CD4-positive, alpha-beta T cell (primary cell): ENCODE measurements at regions not wholly inside any gene's neighbourhood (a gene's known extent, or its start where the extent isn't known, plus 50 kb on each side); places are given as distances from the start of the nearest gene placed in this dataset.

Experiments used
- ATAC-seq: fragments of 200-7000 bp; cut with Tn5 transposase; one replicate; pipeline ENCODE4 v1.10.0; 2022; ENCODE audit warnings: mild to moderate bottlenecking; ENCODE audit not compliant: poor library complexity
- CTCF ChIA-PET: fragments of 350-600 bp; sonication (Branson Sonifier 250); formaldehyde crosslinking; loops from one replicate; lab custom pipeline; 2021; ENCODE audit warnings: antibody characterized with exemption, inconsistent platforms; lab: Charles Lee
- POLR2A ChIA-PET: fragments of 350-600 bp; sonication (Branson Sonifier 250); formaldehyde crosslinking; loops from one replicate; lab custom pipeline; 2021; ENCODE audit warnings: antibody characterized with exemption, inconsistent platforms; lab: Charles Lee
- DNase-seq, 14 experiments: peaks; one replicate each; pipeline ENCODE4 v3.0.0-alpha.2; 2013 to 2020; ENCODE audit warnings: mixed read lengths in 2 of 14
- H3K27ac ChIP-seq, 2 donors: one replicate each; pipeline versions ENCODE4 v1.5.1 to v1.7.0; 2013; ENCODE audit warnings: low read length in 2 of 2, low read depth in 1 of 2, mild to moderate bottlenecking in 1 of 2
- H3K27me3 ChIP-seq, 2 experiments: 1 replicate in 1 of 2; 2 replicates in 1 of 2; pipeline versions ENCODE4 v1.6.1 to v1.7.0; 2013; ENCODE audit warnings: low read length in 2 of 2, control low read depth in 1 of 2, mild to moderate bottlenecking in 1 of 2, moderate library complexity in 1 of 2; ENCODE audit not compliant: insufficient read depth in 2 of 2, control insufficient read depth in 1 of 2
- H3K36me3 ChIP-seq: one replicate; pipeline ENCODE4 v1.6.1; 2013; ENCODE audit warnings: low read length, control low read depth; ENCODE audit not compliant: insufficient read depth
- H3K4me1 ChIP-seq: one replicate; pipeline ENCODE4 v1.6.1; 2013; ENCODE audit warnings: low read length, control low read depth; ENCODE audit not compliant: insufficient read depth
- H3K4me3 ChIP-seq: one replicate; pipeline ENCODE4 v1.5.1; 2013; ENCODE audit warnings: mild to moderate bottlenecking, low read length, moderate library complexity
- H3K9me3 ChIP-seq, 2 experiments: 1 replicate in 1 of 2; 2 replicates in 1 of 2; pipeline versions ENCODE4 v1.6.1 to v1.7.0; 2013; ENCODE audit warnings: low read length in 2 of 2, mild to moderate bottlenecking in 2 of 2, control low read depth in 1 of 2, moderate library complexity in 1 of 2; ENCODE audit not compliant: control insufficient read depth in 1 of 2, insufficient read depth in 1 of 2
- H3K27ac Mint-ChIP-seq: one replicate; pipeline ENCODE4 v1.8.0; 2020; ENCODE audit warnings: mixed read lengths
- H3K27me3 Mint-ChIP-seq: one replicate; pipeline ENCODE4 v1.8.0; 2021; ENCODE audit warnings: mixed read lengths
- H3K36me3 Mint-ChIP-seq: one replicate; pipeline ENCODE4 v1.8.0; 2021; ENCODE audit warnings: low read depth, mixed read lengths
- H3K4me1 Mint-ChIP-seq: one replicate; pipeline ENCODE4 v1.8.0; 2021; ENCODE audit warnings: low read depth, mixed read lengths
- H3K4me3 Mint-ChIP-seq: one replicate; pipeline ENCODE4 v1.8.0; 2020; ENCODE audit warnings: mild to moderate bottlenecking, mixed read lengths
- H3K9me3 Mint-ChIP-seq: one replicate; pipeline ENCODE4 v1.8.0; 2020; ENCODE audit warnings: mixed read lengths
- intact Hi-C, 2 experiments: fragments of 100-400 bp; cut with DNase I in 1 of 2; cut with micrococcal nuclease in 1 of 2; formaldehyde crosslinking; loops; one replicate each; pipeline versions ENCODE4 v1.15.1 to v1.9.0; 2023 to 2025; cut with DNase I, micrococcal nuclease
- TF ChIP-seq, protein P1 (sequence below): fragments of 200-600 bp; IDR thresholded peaks from one replicate; pipeline ENCODE4 v1.8.0; 2022; ENCODE audit warnings: antibody characterized with exemption, mild to moderate bottlenecking

DNA sequence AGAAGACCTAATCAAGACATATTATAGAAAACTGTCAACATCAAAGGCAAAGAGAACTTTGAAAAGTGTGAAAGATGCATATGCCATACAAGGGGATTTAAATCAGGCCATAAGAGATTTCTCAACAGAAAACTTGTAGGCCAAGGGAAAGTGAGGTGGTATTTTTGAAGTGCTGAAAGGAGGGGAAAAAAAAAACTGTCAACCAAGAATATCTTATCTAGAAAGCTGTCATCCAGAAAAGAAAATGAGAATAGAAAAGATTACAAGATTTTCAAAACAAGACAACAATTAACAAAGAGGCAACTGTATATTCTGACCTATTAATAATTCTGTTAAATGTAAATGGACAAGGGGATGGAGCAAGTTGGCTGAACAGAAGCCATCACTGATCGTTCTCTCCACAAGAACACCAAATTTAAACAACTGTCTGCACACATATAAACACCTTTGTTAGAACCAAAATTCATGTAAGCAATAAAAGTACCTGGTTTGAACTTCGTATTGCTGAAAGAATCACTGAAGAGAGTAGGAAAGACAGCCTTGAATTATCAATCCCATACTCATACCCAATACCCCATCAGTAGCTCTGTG lies 880.1 kb upstream of the PCDH9 start:
- intact Hi-C loops = no loop called here
- Mint-ChIP-seq H3K4me3 (no peak overlapping the region), H3K27ac (no peak overlapping the region), H3K9me3 (peaks cover 23% of the 10 kb centered on the region), H3K36me3 (no peaks in the 10 kb centered on the region), H3K4me1 (no peaks in the 10 kb centered on the region), H3K27me3 (no peaks in the 10 kb centered on the region)
- no peaks in the 10 kb centered on the region for H3K27me3 ChIP-seq
- ChIA-PET CTCF (no interaction called here), POLR2A (no interaction called here)
- no peak for DNase-seq
- no peaks in the 10 kb centered on the region for H3K36me3 ChIP-seq
- no peak overlapping the region for H3K27ac ChIP-seq
- no peaks in the 10 kb centered on the region for H3K4me1 ChIP-seq
- TF ChIP-seq, protein P1, sequence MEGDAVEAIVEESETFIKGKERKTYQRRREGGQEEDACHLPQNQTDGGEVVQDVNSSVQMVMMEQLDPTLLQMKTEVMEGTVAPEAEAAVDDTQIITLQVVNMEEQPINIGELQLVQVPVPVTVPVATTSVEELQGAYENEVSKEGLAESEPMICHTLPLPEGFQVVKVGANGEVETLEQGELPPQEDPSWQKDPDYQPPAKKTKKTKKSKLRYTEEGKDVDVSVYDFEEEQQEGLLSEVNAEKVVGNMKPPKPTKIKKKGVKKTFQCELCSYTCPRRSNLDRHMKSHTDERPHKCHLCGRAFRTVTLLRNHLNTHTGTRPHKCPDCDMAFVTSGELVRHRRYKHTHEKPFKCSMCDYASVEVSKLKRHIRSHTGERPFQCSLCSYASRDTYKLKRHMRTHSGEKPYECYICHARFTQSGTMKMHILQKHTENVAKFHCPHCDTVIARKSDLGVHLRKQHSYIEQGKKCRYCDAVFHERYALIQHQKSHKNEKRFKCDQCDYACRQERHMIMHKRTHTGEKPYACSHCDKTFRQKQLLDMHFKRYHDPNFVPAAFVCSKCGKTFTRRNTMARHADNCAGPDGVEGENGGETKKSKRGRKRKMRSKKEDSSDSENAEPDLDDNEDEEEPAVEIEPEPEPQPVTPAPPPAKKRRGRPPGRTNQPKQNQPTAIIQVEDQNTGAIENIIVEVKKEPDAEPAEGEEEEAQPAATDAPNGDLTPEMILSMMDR = no peak
- peaks cover 8 to 22% of the 10 kb centered on the region in 2 experiments for H3K9me3 ChIP-seq
- no peak for ATAC-seq
- H3K4me3 ChIP-seq = no peak overlapping the region

- Mint-ChIP-seq H3K27me3 (no peaks in the 10 kb centered on the region), H3K36me3 (no peaks in the 10 kb centered on the region), H3K4me1 (no peaks in the 10 kb centered on the region), H3K4me3 (no peak overlapping the region), H3K27ac (no peak overlapping the region), H3K9me3 (peaks cover 15% of the 10 kb centered on the region)
- Histone ChIP-seq H3K4me3 (no peak overlapping the region), H3K4me1 (no peaks in the 10 kb centered on the region), H3K27ac (no peak overlapping the region), H3K36me3 (no peaks in the 10 kb centered on the region), H3K9me3 (peaks cover 8 to 22% of the 10 kb centered on the region in 2 experiments), H3K27me3 (no peaks in the 10 kb centered on the region)
- DNase-seq = no peak
- ChIA-PET POLR2A (no interaction called here), CTCF (no interaction called here)
- no peak for ATAC-seq
- TF ChIP-seq, protein P1 = no peak
- intact Hi-C loops = no loop called here
These were observed 877.5 kb upstream of the PCDH9 start for GRCh38 chr13:68107667-68108066.

DNA sequence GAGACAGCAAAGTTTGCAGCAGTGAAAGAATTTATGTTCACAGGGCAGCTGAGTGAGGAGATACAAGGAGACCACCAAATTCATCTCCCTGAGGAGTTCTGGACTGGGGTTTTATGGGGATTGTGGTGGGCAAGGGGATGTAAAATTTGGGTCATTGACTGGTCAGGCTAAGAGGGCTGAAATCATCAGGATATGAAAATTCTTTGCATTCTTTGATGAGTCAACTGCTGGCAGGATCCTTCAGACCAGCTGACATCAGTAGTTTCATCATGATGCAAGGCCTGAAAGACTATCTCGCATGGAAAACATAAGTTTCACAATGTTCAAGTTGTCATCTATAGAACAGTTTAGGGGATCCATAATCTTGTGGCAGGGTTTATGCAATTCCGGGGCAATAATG lies 869.5 kb upstream of the PCDH9 start:
- no peak overlapping the region for H3K27ac Mint-ChIP-seq
- Histone ChIP-seq H3K27me3 (no peaks in the 10 kb centered on the region), H3K4me1 (no peaks in the 10 kb centered on the region), H3K9me3 (peaks cover 0 to 3% of the 10 kb centered on the region in 2 experiments), H3K36me3 (no peaks in the 10 kb centered on the region), H3K4me3 (no peak overlapping the region), H3K27ac (no peak overlapping the region)
- ChIA-PET CTCF (no interaction called here), POLR2A (no interaction called here)
- intact Hi-C loops = no loop called here
- H3K4me3 Mint-ChIP-seq = no peak overlapping the region
- no peak for DNase-seq
- H3K27me3 Mint-ChIP-seq = no peaks in the 10 kb centered on the region
- H3K36me3 Mint-ChIP-seq = no peaks in the 10 kb centered on the region
- TF ChIP-seq, protein P1 = no peak
- no peak for ATAC-seq
- peaks cover 14% of the 10 kb centered on the region for H3K9me3 Mint-ChIP-seq
- no peaks in the 10 kb centered on the region for H3K4me1 Mint-ChIP-seq
